HL-60 (cell line): ENCODE measurements at regions not wholly inside any gene's neighbourhood (a gene's known extent, or its start where the extent isn't known, plus 50 kb on each side); places are given as distances from the start of the nearest gene placed in this dataset.
A peak's percentile ranks its signal among the peaks of the same experiment; 100 is the strongest.

Experiments used
- DNase-seq, 2 experiments: peaks; one replicate each; pipeline ENCODE4 v3.0.0-alpha.2; 2010 to 2020; ENCODE audit warnings: low read depth in 1 of 2, low spot score in 1 of 2
- H3K27ac ChIP-seq: fragments of 250-450 bp; sonication (Bioruptor Pico); replicated peaks from 2 replicates; pipeline ENCODE4 v1.5.1; 2020; ENCODE audit warnings: mild to moderate bottlenecking, moderate library complexity
- H3K27me3 ChIP-seq: fragments of 250-450 bp; sonication (Bioruptor Pico); 2 replicates; pipeline ENCODE4 v1.5.1; 2021; ENCODE audit warnings: mild to moderate bottlenecking, moderate library complexity; ENCODE audit not compliant: insufficient read depth, poor library complexity, severe bottlenecking
- H3K4me3 ChIP-seq: replicated peaks from 2 replicates; pipeline ENCODE4 v1.5.1; 2011; ENCODE audit warnings: mild to moderate bottlenecking, control low read depth, low read length; ENCODE audit not compliant: insufficient read depth
- CTCF ChIP-seq: IDR thresholded peaks from one replicate; pipeline ENCODE4 v1.5.1; 2011; ENCODE audit warnings: low read length, control low read depth, inconsistent platforms; ENCODE audit not compliant: insufficient read depth
- GABPA ChIP-seq: IDR thresholded peaks from 2 replicates; pipeline ENCODE4 v1.6.1; 2012; ENCODE audit warnings: low read depth
- POLR2AphosphoS5 ChIP-seq: IDR thresholded peaks from 2 replicates; pipeline ENCODE4 v1.6.1; 2012; ENCODE audit warnings: low read depth
- REST ChIP-seq: IDR thresholded peaks from 2 replicates; pipeline ENCODE4 v1.6.1; 2012; ENCODE audit warnings: low read depth; ENCODE audit not compliant: insufficient replicate concordance
- SPI1 ChIP-seq: IDR thresholded peaks from 2 replicates; pipeline ENCODE4 v1.6.1; 2012; ENCODE audit warnings: low read depth, mild to moderate bottlenecking, borderline replicate concordance

GRCh38 chr3:632571-633170 lies 436.1 kb downstream of the CHL1 start:
- H3K27ac ChIP-seq = no peak overlapping the region
- TF ChIP-seq REST = no peak
- TF ChIP-seq POLR2AphosphoS5 = no peak
- TF ChIP-seq SPI1 = peak; percentile 25; the same call in 1 of the 2 replicates
- TF ChIP-seq CTCF = peak; percentile 28
- peak; percentile 32 to 35 for DNase-seq
- no peaks in the 10 kb centered on the region for H3K27me3 ChIP-seq
- H3K4me3 ChIP-seq = no peak overlapping the region

GRCh38 chr3:634511-634910 lies 437.9 kb downstream of the CHL1 start:
- DNase-seq = no peak
- TF ChIP-seq POLR2AphosphoS5 (no peak), CTCF (no peak), SPI1 (no peak), GABPA (no peak), REST (no peak)
- H3K27ac ChIP-seq = no peak overlapping the region
- no peaks in the 10 kb centered on the region for H3K27me3 ChIP-seq
- no peak overlapping the region for H3K4me3 ChIP-seq

- DNase-seq = no peak
- H3K4me3 ChIP-seq = no peak overlapping the region
- TF ChIP-seq CTCF (no peak), POLR2AphosphoS5 (no peak), GABPA (no peak), SPI1 (no peak), REST (no peak)
- H3K27me3 ChIP-seq = no peaks in the 10 kb centered on the region
- no peak overlapping the region for H3K27ac ChIP-seq
These were observed 438.8 kb downstream of the CHL1 start for GRCh38 chr3:635393-635792.
